BJ (cell line): ENCODE measurements at regions not wholly inside any gene's neighbourhood (a gene's known extent, or its start where the extent isn't known, plus 50 kb on each side); places are given as distances from the start of the nearest gene placed in this dataset.

Experiments
- CTCF ChIA-PET: fragments of 350-600 bp; formaldehyde crosslinking; extraction: SDS; loops from one replicate; lab custom pipeline; 2021; ENCODE audit warnings: antibody characterized with exemption, inconsistent platforms; lab: Yijun Ruan, JAX
- POLR2A ChIA-PET: fragments of 300-600 bp; sonication (Branson Sonifier 250); formaldehyde crosslinking; extraction: SDS; loops from one replicate; lab custom pipeline; 2021; ENCODE audit warnings: antibody characterized with exemption; lab: Charles Lee
- DNase-seq: peaks from one replicate; pipeline ENCODE4 v3.0.0-alpha.2; 2011; ENCODE audit warnings: low read depth
- H3K27me3 ChIP-seq: 2 replicates; pipeline ENCODE4 v1.6.0; 2011; ENCODE audit warnings: low read length; ENCODE audit not compliant: control insufficient read depth, insufficient read depth
- H3K36me3 ChIP-seq: 2 replicates; pipeline ENCODE4 v1.5.1; 2011; ENCODE audit warnings: low read length; ENCODE audit not compliant: control insufficient read depth, insufficient read depth
- H3K4me3 ChIP-seq: 2 replicates; pipeline ENCODE4 v1.5.1; 2011; ENCODE audit warnings: low read depth, mild to moderate bottlenecking, control low read depth, low read length
- TF ChIP-seq, protein P1 (sequence below): IDR thresholded peaks from 2 replicates; pipeline ENCODE4 v1.5.1; 2011; ENCODE audit warnings: low read depth, mild to moderate bottlenecking, control low read depth, inconsistent platforms, low read length, moderate library complexity; ENCODE audit not compliant: insufficient read depth

DNA sequence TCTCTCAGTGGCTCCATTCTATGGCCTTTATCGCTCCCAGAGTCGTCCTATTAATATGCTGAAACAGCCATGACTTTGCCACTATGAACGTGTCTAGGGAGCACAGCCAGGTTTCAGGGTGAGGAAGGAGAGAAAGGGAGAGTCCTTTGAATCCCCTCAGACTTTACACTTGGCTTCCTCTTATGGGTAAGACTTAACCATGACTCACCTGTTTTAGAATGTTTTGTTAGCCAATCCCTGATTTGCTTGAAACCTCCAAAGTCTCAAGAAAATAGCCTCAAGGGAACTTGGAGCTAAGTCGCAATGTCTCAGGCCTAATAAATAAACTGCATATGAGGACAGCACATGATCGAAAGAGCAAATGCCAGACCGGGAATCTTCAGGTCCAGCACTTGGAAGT is 131.2 kb upstream of the RCN1 start:
- ChIA-PET CTCF (interaction anchor here (3.0 to 4.3 kb wide), 2 partner anchors 8 to 14 kb away, joined by 21 read pairs; no protein-coding TSS in a partner anchor), POLR2A (no interaction called here)

DNA sequence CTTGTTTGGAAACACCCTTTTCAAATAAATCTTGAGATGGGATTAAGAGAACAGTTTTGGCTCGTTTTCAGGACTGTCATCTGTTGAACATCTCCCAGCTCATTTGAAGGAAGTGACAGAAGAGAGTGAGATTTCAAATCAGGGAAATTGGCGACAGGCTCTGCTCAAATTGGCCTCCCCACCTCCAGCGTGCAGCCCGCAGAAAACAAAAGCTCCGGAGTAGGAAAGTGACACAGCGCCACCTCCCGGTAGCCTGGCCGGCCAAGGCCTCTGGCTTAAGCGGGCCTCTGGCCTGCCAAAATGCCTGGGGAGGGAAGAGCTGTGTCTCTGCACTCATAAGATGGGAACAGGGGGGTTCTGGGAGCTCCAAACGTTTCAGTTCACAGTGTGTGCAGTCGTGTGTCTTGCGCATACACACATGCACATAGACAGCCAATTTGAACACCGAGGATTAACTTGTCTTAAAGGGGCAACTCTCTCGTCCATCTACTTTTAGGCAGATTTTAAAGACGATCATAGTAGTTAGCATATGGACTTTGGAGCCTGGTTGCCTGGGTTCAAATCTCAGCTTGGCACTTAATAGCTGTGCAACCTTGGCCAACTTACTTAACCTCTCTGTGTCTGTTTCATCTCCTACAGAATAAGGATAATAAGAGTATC is 132.7 kb upstream of the RCN1 start:
- CTCF ChIA-PET: interaction anchor here (0.6 to 4.3 kb wide), 37 partner anchors 8 to 720 kb away, joined by 3 to 21 read pairs (median 4); partner anchors contain the start of genes DCDC1 and DNAJC24
- no peak for DNase-seq

More for the DNA sequence above, 131.2 kb upstream of the RCN1 start:
- H3K27me3 ChIP-seq: no peaks in the 10 kb centered on the region
- H3K4me3 ChIP-seq: no peak overlapping the region
- no peaks in the 10 kb centered on the region for H3K36me3 ChIP-seq
- TF ChIP-seq, protein P1, sequence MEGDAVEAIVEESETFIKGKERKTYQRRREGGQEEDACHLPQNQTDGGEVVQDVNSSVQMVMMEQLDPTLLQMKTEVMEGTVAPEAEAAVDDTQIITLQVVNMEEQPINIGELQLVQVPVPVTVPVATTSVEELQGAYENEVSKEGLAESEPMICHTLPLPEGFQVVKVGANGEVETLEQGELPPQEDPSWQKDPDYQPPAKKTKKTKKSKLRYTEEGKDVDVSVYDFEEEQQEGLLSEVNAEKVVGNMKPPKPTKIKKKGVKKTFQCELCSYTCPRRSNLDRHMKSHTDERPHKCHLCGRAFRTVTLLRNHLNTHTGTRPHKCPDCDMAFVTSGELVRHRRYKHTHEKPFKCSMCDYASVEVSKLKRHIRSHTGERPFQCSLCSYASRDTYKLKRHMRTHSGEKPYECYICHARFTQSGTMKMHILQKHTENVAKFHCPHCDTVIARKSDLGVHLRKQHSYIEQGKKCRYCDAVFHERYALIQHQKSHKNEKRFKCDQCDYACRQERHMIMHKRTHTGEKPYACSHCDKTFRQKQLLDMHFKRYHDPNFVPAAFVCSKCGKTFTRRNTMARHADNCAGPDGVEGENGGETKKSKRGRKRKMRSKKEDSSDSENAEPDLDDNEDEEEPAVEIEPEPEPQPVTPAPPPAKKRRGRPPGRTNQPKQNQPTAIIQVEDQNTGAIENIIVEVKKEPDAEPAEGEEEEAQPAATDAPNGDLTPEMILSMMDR: no peak
- no peak for DNase-seq

DNA sequence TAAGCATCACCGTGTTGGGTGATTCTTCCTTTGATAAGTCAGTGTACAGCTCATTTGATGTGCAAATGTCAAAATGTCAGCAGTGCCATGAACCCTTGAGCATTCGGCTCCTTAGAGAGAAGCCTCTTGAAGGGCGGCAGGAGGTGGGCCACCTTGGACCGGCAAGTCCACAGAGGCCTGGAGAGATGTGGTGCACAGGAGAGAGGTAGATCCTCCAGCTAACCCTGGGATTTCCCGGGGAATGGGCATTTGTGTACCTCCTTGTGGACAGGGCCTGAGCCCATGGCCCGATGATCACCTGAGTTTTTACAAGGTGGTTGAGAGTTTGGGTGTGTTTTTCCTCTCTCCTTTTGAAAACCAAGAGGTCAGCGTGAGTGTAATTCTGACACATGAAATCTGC is 133.2 kb upstream of the RCN1 start:
- ChIA-PET CTCF (interaction anchor here (0.6 to 4.3 kb wide), 33 partner anchors 10 to 719 kb away, joined by 3 to 21 read pairs (median 4); partner anchors contain the start of genes DCDC1 and DNAJC24), POLR2A (interaction anchor here (0.6 kb wide), 1 partner anchor 562 kb away, joined by 3 read pairs; no protein-coding TSS in a partner anchor)
- Histone ChIP-seq H3K27me3 (no peaks in the 10 kb centered on the region), H3K36me3 (no peaks in the 10 kb centered on the region), H3K4me3 (no peak overlapping the region)
- TF ChIP-seq, protein P1: no peak
- no peak for DNase-seq

More for the DNA sequence above, 132.7 kb upstream of the RCN1 start:
- Histone ChIP-seq H3K36me3 (no peaks in the 10 kb centered on the region), H3K4me3 (no peak overlapping the region), H3K27me3 (no peaks in the 10 kb centered on the region)
- TF ChIP-seq, protein P1: peak; percentile 87
- POLR2A ChIA-PET: interaction anchor here (0.6 kb wide), 1 partner anchor 563 kb away, joined by 3 read pairs; no protein-coding TSS in a partner anchor

DNA sequence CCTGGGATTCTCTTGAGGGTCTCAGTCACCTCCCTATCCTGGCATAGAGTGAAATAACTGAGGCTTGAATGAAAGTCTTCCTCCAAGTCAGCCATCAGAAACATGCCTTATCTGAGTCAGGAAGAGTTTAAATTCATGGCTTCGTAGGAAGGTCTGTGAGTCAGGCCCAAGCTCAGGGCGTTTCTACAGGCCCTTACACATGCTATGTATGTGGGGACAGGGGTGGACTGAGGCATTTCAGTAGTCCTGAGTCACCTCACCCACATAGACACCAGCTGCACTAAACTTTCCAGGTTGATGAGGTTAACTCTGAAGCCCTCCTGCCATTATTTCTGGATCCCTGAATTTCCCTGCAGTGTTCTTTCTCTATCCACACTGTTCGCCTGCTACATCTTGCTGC is 134.6 kb upstream of the RCN1 start:
- H3K4me3 ChIP-seq: no peak overlapping the region
- TF ChIP-seq, protein P1: no peak
- DNase-seq: no peak
- no peaks in the 10 kb centered on the region for H3K36me3 ChIP-seq
- no peaks in the 10 kb centered on the region for H3K27me3 ChIP-seq
- ChIA-PET CTCF (interaction anchor here (2.7 to 4.3 kb wide), 2 partner anchors 8 to 12 kb away, joined by 14 to 21 read pairs; no protein-coding TSS in a partner anchor), POLR2A (no interaction called here)

DNA sequence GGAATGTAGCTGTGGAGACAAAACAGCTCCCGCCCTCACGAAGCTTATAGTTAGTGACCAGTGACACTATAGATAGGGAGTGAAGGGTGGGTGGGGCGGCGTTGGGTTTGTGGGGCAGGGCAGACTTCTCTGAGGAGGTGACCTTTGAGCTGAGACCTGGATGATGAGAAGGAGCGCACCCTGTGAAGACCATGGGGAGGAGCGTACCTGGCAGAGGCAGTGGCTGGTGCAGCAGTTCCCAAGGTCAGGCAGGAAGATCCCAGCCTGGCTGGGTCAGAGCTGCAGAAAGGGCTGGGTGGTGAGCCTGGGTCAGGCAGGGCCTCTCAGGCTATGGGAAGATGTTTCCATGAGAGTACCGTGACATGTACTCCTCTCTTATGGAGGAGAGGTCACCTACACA is 135.0 kb upstream of the RCN1 start:
- POLR2A ChIA-PET: no interaction called here
- Histone ChIP-seq H3K27me3 (no peaks in the 10 kb centered on the region), H3K4me3 (no peak overlapping the region), H3K36me3 (no peaks in the 10 kb centered on the region)
- no peak for DNase-seq
- CTCF ChIA-PET: no interaction called here
- TF ChIP-seq, protein P1: no peak
